GM23248 (cell line): ENCODE measurements at regions not wholly inside any gene's neighbourhood (a gene's known extent, or its start where the extent isn't known, plus 50 kb on each side); places are given as distances from the start of the nearest gene placed in this dataset.

Source experiments
- EZH2 ChIP-seq: fragments of 200-600 bp; sonication (generic); IDR thresholded peaks from 2 replicates; pipeline ENCODE4 v1.6.1; 2018; ENCODE audit warnings: antibody characterized with exemption, mild to moderate bottlenecking; ENCODE audit not compliant: insufficient read depth, poor library complexity, severe bottlenecking
- EZH2phosphoT487 ChIP-seq: fragments of 200-600 bp; sonication (generic); IDR thresholded peaks from 2 replicates; pipeline ENCODE4 v1.6.1; 2018; ENCODE audit warnings: antibody characterized with exemption, moderate library complexity, mild to moderate bottlenecking, low read depth; ENCODE audit not compliant: insufficient read depth

GRCh38 chr4:114378305-114378903, 220.2 kb upstream of the UGT8 start:
- TF ChIP-seq EZH2 (no peak), EZH2phosphoT487 (no peak)
